Muscle of leg (tissue), 3 donors: ENCODE measurements at regions not wholly inside any gene's neighbourhood (a gene's known extent, or its start where the extent isn't known, plus 50 kb on each side); places are given as distances from the start of the nearest gene placed in this dataset.
A peak's percentile ranks its signal among the peaks of the same experiment; 100 is the strongest.
"Not testable (repeated sequence)": the region's sequence is repeated elsewhere in the genome, so short reads cannot be mapped to it uniquely, and the experiment has no call there.

ENCODE experiments used
- DNase-seq: peaks from one replicate; pipeline ENCODE4 v3.0.0; 2013
- H3K27ac ChIP-seq: one replicate; pipeline ENCODE4 v1.5.1; 2013; ENCODE audit warnings: mild to moderate bottlenecking, low read length, control low read depth
- H3K27me3 ChIP-seq: one replicate; pipeline ENCODE4 v1.6.1; 2013; ENCODE audit warnings: low read length; ENCODE audit not compliant: control insufficient read depth, insufficient read depth
- H3K36me3 ChIP-seq: one replicate; pipeline ENCODE4 v1.6.1; 2013; ENCODE audit warnings: low read length; ENCODE audit not compliant: control insufficient read depth, insufficient read depth
- H3K4me1 ChIP-seq: one replicate; pipeline ENCODE4 v1.6.1; 2013; ENCODE audit warnings: low read length; ENCODE audit not compliant: control insufficient read depth, insufficient read depth
- H3K4me3 ChIP-seq: one replicate; pipeline ENCODE4 v1.5.1; 2013; ENCODE audit warnings: low read length, control low read depth
- H3K9me3 ChIP-seq: replicated peaks from 2 replicates; pipeline ENCODE4 v1.6.1; 2013; ENCODE audit warnings: low read depth, low read length; ENCODE audit not compliant: control insufficient read depth
- WGBS: methylation state at CpG from one replicate; pipeline ENCODE4 v1.1.5; 2013; ENCODE audit warnings: missing lambda C conversion rate; ENCODE audit not compliant: insufficient coverage; 5-methylcytosine and 5-hydroxymethylcytosine counted together

- no peak for DNase-seq
- H3K36me3 ChIP-seq, result no peaks in the 10 kb centered on the region
- H3K9me3 ChIP-seq, result no peaks in the 10 kb centered on the region
- no peaks in the 10 kb centered on the region for H3K4me1 ChIP-seq
- H3K27me3 ChIP-seq, result no peaks in the 10 kb centered on the region
- no CpG with 5 or more reads among the region's 1 CpG for WGBS
- no peak overlapping the region for H3K27ac ChIP-seq
- H3K4me3 ChIP-seq, result no peak overlapping the region
These were observed 89.9 kb upstream of the HAPLN1 start for GRCh38 chr5:83810511-83810910.

GRCh38 chr5:83802686-83803085, 82.0 kb upstream of the HAPLN1 start:
- no CpG with 5 or more reads among the region's 2 CpGs for WGBS
- H3K4me3 ChIP-seq, result no peak overlapping the region
- no peak for DNase-seq
- H3K9me3 ChIP-seq, result no peaks in the 10 kb centered on the region
- H3K27me3 ChIP-seq, result no peaks in the 10 kb centered on the region
- no peak overlapping the region for H3K27ac ChIP-seq
- no peaks in the 10 kb centered on the region for H3K4me1 ChIP-seq
- H3K36me3 ChIP-seq, result no peaks in the 10 kb centered on the region

- Histone ChIP-seq H3K27me3 (no peaks in the 10 kb centered on the region), H3K36me3 (no peaks in the 10 kb centered on the region), H3K9me3 (no peaks in the 10 kb centered on the region), H3K27ac (no peak overlapping the region), H3K4me1 (no peaks in the 10 kb centered on the region), H3K4me3 (no peak overlapping the region)
- no peak for DNase-seq
- no CpG with 5 or more reads among the region's 2 CpGs for WGBS
These were observed 79.5 kb upstream of the HAPLN1 start for GRCh38 chr5:83800201-83800600.

GRCh38 chr5:83799020-83799419, 78.4 kb upstream of the HAPLN1 start:
- H3K27me3 ChIP-seq, H3K9me3 ChIP-seq, H3K27ac ChIP-seq, DNase-seq, H3K4me1 ChIP-seq, H3K36me3 ChIP-seq, H3K4me3 ChIP-seq: not testable (repeated sequence)
- 78% methylated on average over 10 of the region's 11 CpGs for WGBS

GRCh38 chr5:83789371-83789770, 68.7 kb upstream of the HAPLN1 start:
- no peaks in the 10 kb centered on the region for H3K4me1 ChIP-seq
- no peaks in the 10 kb centered on the region for H3K9me3 ChIP-seq
- no peak overlapping the region for H3K27ac ChIP-seq
- no peak for DNase-seq
- H3K27me3 ChIP-seq, result no peaks in the 10 kb centered on the region
- no peak overlapping the region for H3K4me3 ChIP-seq
- no peaks in the 10 kb centered on the region for H3K36me3 ChIP-seq
- no CpG with 5 or more reads among the region's 1 CpG for WGBS

- H3K27me3 ChIP-seq, result no peaks in the 10 kb centered on the region
- H3K4me1 ChIP-seq, result no peaks in the 10 kb centered on the region
- no CpG with 5 or more reads among the region's 3 CpGs for WGBS
- H3K9me3 ChIP-seq, result no peaks in the 10 kb centered on the region
- H3K27ac ChIP-seq, result no peak overlapping the region
- H3K36me3 ChIP-seq, result no peaks in the 10 kb centered on the region
- DNase-seq, result no peak
- H3K4me3 ChIP-seq, result no peak overlapping the region
These were observed 67.0 kb upstream of the HAPLN1 start for GRCh38 chr5:83787631-83788030.

- no peaks in the 10 kb centered on the region for H3K36me3 ChIP-seq
- 48% methylated on average over 4 of the region's 6 CpGs for WGBS
- DNase-seq, result no peak
- no peak overlapping the region for H3K27ac ChIP-seq
- no peaks in the 10 kb centered on the region for H3K9me3 ChIP-seq
- H3K4me1 ChIP-seq, result no peaks in the 10 kb centered on the region
- H3K27me3 ChIP-seq, result no peaks in the 10 kb centered on the region
- no peak overlapping the region for H3K4me3 ChIP-seq
These were observed 64.6 kb upstream of the HAPLN1 start for GRCh38 chr5:83785176-83785668.

- no peaks in the 10 kb centered on the region for H3K27me3 ChIP-seq
- no peaks in the 10 kb centered on the region for H3K4me1 ChIP-seq
- WGBS, result no CpG with 5 or more reads among the region's 3 CpGs
- H3K36me3 ChIP-seq, result no peaks in the 10 kb centered on the region
- H3K4me3 ChIP-seq, result no peak overlapping the region
- no peaks in the 10 kb centered on the region for H3K9me3 ChIP-seq
- no peak for DNase-seq
- no peak overlapping the region for H3K27ac ChIP-seq
These were observed 60.2 kb upstream of the HAPLN1 start for GRCh38 chr5:83780699-83781350.

- no peaks in the 10 kb centered on the region for H3K4me1 ChIP-seq
- H3K9me3 ChIP-seq, result no peaks in the 10 kb centered on the region
- H3K36me3 ChIP-seq, result no peaks in the 10 kb centered on the region
- H3K4me3 ChIP-seq, result no peak overlapping the region
- H3K27me3 ChIP-seq, result no peaks in the 10 kb centered on the region
- no peak for DNase-seq
- no peak overlapping the region for H3K27ac ChIP-seq
These were observed 57.2 kb upstream of the HAPLN1 start for GRCh38 chr5:83777856-83778255.

GRCh38 chr5:83776437-83777031, 55.9 kb upstream of the HAPLN1 start:
- Histone ChIP-seq H3K4me3 (no peak overlapping the region), H3K27ac (no peak overlapping the region), H3K27me3 (no peaks in the 10 kb centered on the region), H3K4me1 (no peaks in the 10 kb centered on the region), H3K9me3 (no peaks in the 10 kb centered on the region), H3K36me3 (no peaks in the 10 kb centered on the region)
- peak; percentile 3 for DNase-seq
- WGBS, result no CpG with 5 or more reads among the region's 1 CpG
